ENCODE measurements at regions not wholly inside any gene's neighbourhood (a gene's known extent, or its start where the extent isn't known, plus 50 kb on each side); places are given as distances from the start of the nearest gene placed in this dataset.

- DNase-seq: peak; percentile 57
Measured at GRCh38 chr5:73306741-73307275, 133.8 kb downstream of the TMEM174 start.

GRCh38 chr5:73306078-73306719 lies 133.2 kb downstream of the TMEM174 start:
- DNase-seq: peak; percentile 33

- DNase-seq: no peak
Measured at GRCh38 chr5:73305386-73305785, 132.4 kb downstream of the TMEM174 start.

- DNase-seq: peak; percentile 63
Measured at GRCh38 chr5:73304381-73304780, 131.4 kb downstream of the TMEM174 start.

GRCh38 chr5:73303148-73304079 lies 130.4 kb downstream of the TMEM174 start:
- DNase-seq: peak; percentile 30

GRCh38 chr5:73302797-73303147 lies 129.8 kb downstream of the TMEM174 start:
- peak; percentile 43 for DNase-seq

GRCh38 chr5:73301208-73301901 lies 128.4 kb downstream of the TMEM174 start:
- no peak for DNase-seq

- DNase-seq: peak; percentile 66
Measured at GRCh38 chr5:73300337-73301207, 127.6 kb downstream of the TMEM174 start.

- peak; percentile 39 for DNase-seq
Measured at GRCh38 chr5:73299665-73300336, 126.8 kb downstream of the TMEM174 start.

- peak; percentile 57 for DNase-seq
Measured at GRCh38 chr5:73298772-73299630, 126.0 kb downstream of the TMEM174 start.

GRCh38 chr5:73298251-73298771 lies 125.3 kb downstream of the TMEM174 start:
- no peak for DNase-seq

GRCh38 chr5:73297430-73297829 lies 124.4 kb downstream of the TMEM174 start:
- no peak for DNase-seq

GRCh38 chr5:73296772-73297171 lies 123.8 kb downstream of the TMEM174 start:
- DNase-seq: peak; percentile 85

GRCh38 chr5:73295921-73296320 lies 122.9 kb downstream of the TMEM174 start:
- DNase-seq: peak; percentile 57

GRCh38 chr5:73295447-73295846 lies 122.5 kb downstream of the TMEM174 start:
- no peak for DNase-seq

GRCh38 chr5:73292816-73293459 lies 119.9 kb downstream of the TMEM174 start:
- no peak for DNase-seq

- no peak for DNase-seq
Measured at GRCh38 chr5:73291873-73292272, 118.9 kb downstream of the TMEM174 start.

- no peak for DNase-seq
Measured at GRCh38 chr5:73290242-73290641, 117.2 kb downstream of the TMEM174 start.

GRCh38 chr5:73288803-73289720 lies 116.1 kb downstream of the TMEM174 start:
- DNase-seq: no peak
